Pulmonary artery endothelial cell (primary cell): ENCODE measurements at regions not wholly inside any gene's neighbourhood (a gene's known extent, or its start where the extent isn't known, plus 50 kb on each side); places are given as distances from the start of the nearest gene placed in this dataset.
"Not testable (repeated sequence)": the region's sequence is repeated elsewhere in the genome, so short reads cannot be mapped to it uniquely, and the experiment has no call there.

ENCODE experiments used
- DNase-seq: peaks from one replicate; pipeline ENCODE4 v3.0.0-alpha.2; 2011; ENCODE audit warnings: low read depth, low spot score

DNA sequence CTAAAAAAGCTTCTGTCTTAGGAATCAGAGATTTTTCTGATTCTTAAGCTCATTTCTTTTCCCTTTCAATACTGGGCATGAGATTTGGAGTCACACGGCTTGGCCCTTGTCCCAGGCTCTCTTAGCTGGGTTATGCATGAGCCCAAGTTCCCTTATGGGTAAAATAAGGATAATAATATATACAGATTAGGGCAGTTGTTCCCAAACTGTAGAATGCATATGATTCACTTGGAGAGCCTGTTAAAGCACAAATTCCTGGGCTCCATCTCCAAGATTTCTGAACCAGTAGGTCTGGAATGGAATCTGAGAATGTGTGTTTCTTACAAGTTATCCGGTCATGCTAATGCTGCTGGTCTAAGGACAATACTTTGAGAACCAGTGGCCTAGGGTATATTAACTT lies 154.0 kb downstream of the REEP3 start:
- DNase-seq = no peak

DNA sequence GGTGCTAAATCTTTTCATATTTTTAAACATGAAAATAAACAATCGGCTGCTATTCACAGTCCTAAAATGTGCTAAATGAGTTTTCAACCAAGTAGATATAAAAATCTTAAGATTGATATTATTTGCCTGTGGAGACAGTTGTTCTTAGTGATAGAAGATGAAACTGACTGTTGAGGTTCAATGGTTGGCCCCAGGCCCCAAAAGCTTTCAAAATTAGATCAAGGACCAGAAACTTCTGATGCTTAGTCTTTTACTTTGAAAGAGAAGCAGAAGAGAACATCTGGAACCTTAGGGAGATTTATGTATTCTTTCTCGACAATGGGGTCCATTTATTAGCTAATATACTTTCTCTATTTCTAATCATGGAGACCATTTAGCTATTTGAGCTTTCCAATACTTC lies 155.8 kb downstream of the REEP3 start:
- DNase-seq = no peak

DNA sequence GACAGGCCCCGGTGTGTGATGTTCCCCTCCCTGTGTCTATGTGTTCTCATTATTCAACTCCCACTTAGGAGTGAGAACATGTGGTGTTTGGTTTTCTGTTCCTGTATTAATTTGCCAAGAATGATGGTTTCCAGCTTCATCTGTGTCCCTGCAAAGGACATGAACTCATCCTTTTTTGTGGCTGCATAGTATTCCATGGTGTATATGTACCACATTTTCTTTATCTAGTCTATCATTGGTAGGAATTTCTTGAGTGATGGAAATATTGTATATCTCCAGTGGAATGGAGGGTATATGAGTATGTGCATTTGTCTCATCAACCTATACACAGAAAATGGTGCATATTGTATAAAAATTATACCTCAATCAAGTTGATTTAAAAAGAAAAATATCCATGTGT lies 159.3 kb downstream of the REEP3 start:
- DNase-seq = not testable (repeated sequence)

DNA sequence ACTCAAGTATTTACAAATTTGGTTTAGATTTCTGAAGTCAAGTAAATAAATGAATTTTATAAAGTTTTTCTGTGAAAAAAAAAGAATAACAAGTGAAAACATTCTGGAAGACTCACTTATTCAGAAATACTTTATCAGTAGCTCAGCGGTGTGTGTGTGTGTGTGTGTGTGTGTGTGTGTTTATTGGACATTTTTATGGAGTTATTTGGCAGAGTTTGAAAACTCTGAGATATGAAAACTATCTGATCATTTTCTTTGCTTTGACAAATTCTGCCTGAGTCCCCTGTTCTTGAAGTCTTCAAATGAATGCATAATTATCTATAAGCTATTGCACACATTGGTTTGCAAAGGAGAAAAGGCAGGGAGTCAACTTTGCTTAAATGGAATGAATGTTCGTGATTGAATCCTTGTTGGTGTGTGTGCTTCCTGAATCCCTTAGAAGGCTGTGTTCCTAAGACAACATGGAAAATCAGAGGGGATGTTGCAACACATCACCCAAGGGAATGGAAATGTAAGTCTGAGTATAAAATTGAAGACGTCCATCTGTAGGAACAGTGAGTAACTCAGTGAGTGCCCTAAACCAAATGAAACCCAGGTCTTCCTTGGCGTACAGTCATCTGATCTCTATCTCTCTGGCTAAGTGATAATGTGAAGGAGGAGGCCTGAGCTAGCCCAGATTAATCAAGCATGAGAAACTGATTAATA lies 160.9 kb downstream of the REEP3 start:
- DNase-seq = peak; percentile 46

GRCh38 chr10:63682698-63683052 lies 161.5 kb downstream of the REEP3 start:
- DNase-seq = not testable (repeated sequence)

- no peak for DNase-seq
Measured at GRCh38 chr10:63683223-63683622, 162.0 kb downstream of the REEP3 start.

GRCh38 chr10:63683686-63684085 lies 162.5 kb downstream of the REEP3 start:
- DNase-seq = no peak

GRCh38 chr10:63684257-63684936 lies 163.2 kb downstream of the REEP3 start:
- DNase-seq = no peak

DNA sequence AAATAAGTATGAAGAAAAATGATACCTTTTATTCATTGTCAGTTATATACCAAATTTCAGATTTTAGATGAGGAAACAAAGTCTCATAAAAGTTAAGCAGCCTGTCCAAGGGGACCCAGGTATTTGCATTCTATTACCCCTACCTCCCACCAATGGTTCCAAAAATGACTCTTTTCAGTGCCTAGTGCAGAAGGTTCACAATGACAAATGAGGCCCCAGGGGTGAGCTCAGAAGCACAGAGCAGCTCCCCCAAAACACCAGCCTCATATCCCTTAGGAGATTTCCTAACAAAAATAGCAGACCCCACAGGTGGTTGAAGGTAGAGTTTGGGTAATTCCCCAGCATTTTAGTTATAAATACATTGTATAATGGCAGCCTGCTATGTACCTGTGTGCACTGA lies 168.6 kb downstream of the REEP3 start:
- no peak for DNase-seq

GRCh38 chr10:63692220-63692896 lies 171.2 kb downstream of the REEP3 start:
- DNase-seq = peak; percentile 48

GRCh38 chr10:63693021-63693420 lies 171.8 kb downstream of the REEP3 start:
- DNase-seq = not testable (repeated sequence)

DNA sequence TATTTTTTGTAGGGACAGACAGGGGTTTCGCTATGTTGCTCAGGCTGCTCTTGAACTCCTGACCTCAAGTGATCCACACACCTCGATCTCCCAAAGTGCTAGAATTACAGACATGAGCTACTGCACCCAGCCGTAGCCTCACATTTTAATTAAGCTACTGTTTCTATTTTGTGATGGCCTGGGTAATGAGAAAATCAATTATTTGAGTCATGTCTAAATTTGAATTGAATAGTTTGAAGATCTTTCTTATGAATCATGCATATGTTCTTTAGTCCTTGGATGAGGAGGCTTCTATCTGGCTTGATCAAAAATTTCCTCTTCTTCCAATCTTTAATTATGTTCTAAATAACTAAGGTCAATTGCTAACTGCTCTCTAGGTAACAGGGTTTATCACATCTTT lies 175.0 kb downstream of the REEP3 start:
- DNase-seq = no peak

- DNase-seq = no peak
Measured at GRCh38 chr10:63697956-63698786, 177.0 kb downstream of the REEP3 start.

GRCh38 chr10:63698787-63699150 lies 177.6 kb downstream of the REEP3 start:
- no peak for DNase-seq

DNA sequence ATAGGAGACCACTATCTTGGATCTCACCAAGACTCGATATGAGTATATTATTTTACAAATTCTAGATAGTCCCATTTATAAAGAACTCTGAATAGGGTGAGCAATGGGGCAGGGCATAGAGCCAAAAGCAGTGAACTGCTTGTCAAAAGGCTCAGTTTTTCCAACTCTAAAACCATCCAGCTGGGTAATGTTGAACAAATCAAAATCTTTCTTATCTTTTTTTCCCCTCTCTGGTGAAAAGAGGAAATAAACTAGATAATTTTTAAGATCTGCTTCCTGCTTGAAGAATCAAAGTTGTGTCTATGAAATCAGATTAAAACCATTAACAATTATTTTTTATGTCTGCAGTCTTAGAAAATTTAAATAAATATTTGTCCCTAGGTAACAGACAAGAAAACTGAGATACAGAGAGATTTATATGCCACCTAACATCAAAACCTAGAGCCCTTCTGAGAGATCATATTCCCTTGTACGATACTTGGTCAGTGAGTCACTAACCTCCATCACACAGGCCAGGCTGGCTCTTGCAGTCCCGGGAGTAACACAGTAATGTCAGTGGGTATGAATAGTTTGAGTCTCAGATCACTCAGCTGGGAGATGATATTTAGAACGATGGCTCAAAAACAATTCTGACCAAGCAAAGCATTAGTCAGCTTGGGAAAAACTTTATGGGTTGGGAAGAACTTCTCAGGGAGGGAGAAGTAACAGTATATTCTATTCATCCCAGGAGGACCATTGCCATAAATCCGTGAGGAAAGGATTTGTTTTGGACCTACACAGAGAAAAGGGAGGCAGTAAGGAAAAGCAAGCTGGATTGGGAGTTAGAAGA lies 178.8 kb downstream of the REEP3 start:
- no peak for DNase-seq

DNA sequence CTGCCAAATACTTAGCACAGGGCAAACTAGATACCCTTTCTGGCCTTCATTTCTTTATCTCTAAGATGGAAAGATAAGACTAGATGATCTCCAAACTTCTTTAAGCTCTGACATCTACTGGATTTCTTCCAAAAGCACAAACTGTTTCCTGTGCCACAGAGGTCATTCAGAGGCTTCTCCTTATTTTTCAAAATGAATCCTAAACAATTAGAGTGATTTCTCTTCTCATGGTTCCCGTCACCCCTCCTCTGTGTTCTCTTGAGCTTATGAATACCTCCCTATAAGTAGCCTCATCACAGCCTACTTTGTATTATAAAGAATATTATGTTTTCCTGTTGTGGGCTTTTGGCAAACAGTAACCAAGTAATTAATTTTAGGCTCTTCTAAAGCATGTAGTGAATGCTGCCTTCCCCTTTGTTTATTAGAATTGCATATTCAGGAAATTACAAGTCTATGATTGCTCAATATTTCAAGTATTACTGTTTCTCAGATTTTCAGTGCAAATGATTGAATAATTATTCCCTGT lies 179.5 kb downstream of the REEP3 start:
- DNase-seq = no peak

- DNase-seq = no peak
Measured at GRCh38 chr10:63702092-63702491, 180.9 kb downstream of the REEP3 start.

DNA sequence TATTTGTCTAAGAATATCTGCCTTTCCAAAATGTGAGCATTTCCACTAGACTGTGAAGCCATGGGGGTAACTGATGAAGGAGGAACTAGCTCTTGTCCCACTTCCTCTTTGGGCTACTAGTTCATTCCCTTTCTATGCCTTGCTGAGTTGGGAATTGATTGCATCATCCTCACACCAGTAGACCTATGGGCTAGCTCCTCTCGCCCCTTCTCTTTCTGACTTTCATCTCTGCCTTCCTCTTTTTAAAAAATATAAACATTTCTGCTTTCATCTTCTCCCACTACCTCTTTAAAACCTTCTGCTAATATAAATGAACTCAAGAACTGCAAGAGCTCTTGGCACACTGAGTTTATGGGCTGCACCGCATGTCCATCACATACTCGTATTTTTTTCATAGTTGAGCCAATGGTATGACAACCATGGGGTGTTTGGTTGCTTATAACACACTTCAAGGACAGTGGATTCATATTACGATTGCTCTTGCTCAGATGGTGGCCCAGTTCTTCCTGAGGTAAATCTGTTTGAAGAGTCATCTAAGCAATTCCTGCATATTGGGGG lies 182.0 kb downstream of the REEP3 start:
- no peak for DNase-seq

DNA sequence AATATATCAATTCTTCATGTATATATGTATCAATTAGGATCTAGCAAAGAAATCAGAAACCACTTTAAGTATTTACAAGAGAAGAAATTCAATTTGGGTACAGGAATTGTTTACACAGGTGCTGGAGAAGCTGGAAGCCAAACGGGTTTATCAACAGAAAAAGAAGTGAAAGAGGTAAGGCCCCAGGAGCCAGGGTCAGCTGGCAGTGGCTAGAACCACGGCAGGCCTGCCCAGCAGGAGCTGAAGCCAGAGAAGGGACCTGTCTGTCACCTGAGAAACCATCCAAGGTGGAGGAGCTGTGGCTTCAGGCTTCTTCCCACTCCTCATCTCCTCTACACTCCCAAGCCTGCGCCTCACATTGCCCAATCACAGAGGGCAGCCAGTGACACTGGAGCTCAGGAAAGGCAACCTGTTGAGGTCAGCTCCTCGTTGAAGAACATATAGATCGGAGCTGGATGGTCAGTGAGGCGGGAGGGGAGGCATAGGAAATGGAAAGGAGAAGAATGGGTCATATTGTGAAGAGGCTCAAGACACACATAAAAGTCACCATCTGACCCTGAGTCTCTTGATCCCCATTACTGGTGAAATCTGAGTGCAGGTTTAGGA lies 182.6 kb downstream of the REEP3 start:
- no peak for DNase-seq
